SK-N-SH treated with all-trans-retinoic acid at 6 μM for 48 hours (cell line): ENCODE measurements at regions not wholly inside any gene's neighbourhood (a gene's known extent, or its start where the extent isn't known, plus 50 kb on each side); places are given as distances from the start of the nearest gene placed in this dataset.
A peak's percentile ranks its signal among the peaks of the same experiment; 100 is the strongest.

Experiments
- ATAC-seq: fragments of 200-7000 bp; cut with Tn5 transposase; 3 replicates; pipeline ENCODE4 v1.9.1; 2020; ENCODE audit warnings: mild to moderate bottlenecking, moderate library complexity
- BACH2 ChIP-seq: fragments of 250-450 bp; sonication (Bioruptor Pico); IDR thresholded peaks from 2 replicates; pipeline ENCODE4 v1.9.0; 2021; ENCODE audit warnings: mild to moderate bottlenecking, borderline replicate concordance
- CSDC2 ChIP-seq: fragments of 250-450 bp; sonication (Bioruptor Pico); IDR thresholded peaks from 2 replicates; pipeline ENCODE4 v1.5.0; 2020; ENCODE audit warnings: mild to moderate bottlenecking, moderate library complexity
- CSRNP3 ChIP-seq: fragments of 250-450 bp; sonication (Bioruptor Pico); IDR thresholded peaks from 2 replicates; pipeline ENCODE4 v1.5.1; 2021; ENCODE audit warnings: mild to moderate bottlenecking, moderate library complexity
- ESRRG ChIP-seq: fragments of 250-450 bp; sonication (Bioruptor Pico); IDR thresholded peaks from 2 replicates; pipeline ENCODE4 v1.6.1; 2021; ENCODE audit warnings: mild to moderate bottlenecking
- ISL1 ChIP-seq: fragments of 250-450 bp; sonication (Bioruptor Pico); IDR thresholded peaks from 2 replicates; pipeline ENCODE4 v2.1.2; 2022; ENCODE audit warnings: mild to moderate bottlenecking, moderate library complexity
- OSR1 ChIP-seq: fragments of 250-450 bp; sonication (Bioruptor Pico); IDR thresholded peaks from 2 replicates; pipeline ENCODE4 v1.8.0; 2022; ENCODE audit warnings: moderate library complexity, mild to moderate bottlenecking, inconsistent platforms
- PATZ1 ChIP-seq: fragments of 250-450 bp; sonication (Bioruptor Pico); IDR thresholded peaks from 2 replicates; pipeline ENCODE4 v1.8.0; 2020; ENCODE audit warnings: mild to moderate bottlenecking, moderate library complexity, borderline replicate concordance
- POU6F1 ChIP-seq: fragments of 250-450 bp; sonication (Bioruptor Pico); IDR thresholded peaks from 2 replicates; pipeline ENCODE4 v1.8.0; 2021; ENCODE audit warnings: low read depth, mild to moderate bottlenecking, moderate library complexity, borderline replicate concordance
- PPARA ChIP-seq: fragments of 250-450 bp; sonication (Bioruptor Pico); IDR thresholded peaks from 2 replicates; pipeline ENCODE4 v1.5.0; 2020; ENCODE audit warnings: mild to moderate bottlenecking, borderline replicate concordance
- RARB ChIP-seq: fragments of 250-450 bp; sonication (Bioruptor Pico); IDR thresholded peaks from 2 replicates; pipeline ENCODE4 v1.8.0; 2021; ENCODE audit warnings: mild to moderate bottlenecking, moderate library complexity
- SNAI2 ChIP-seq: fragments of 250-450 bp; sonication (Bioruptor Pico); IDR thresholded peaks from 2 replicates; pipeline ENCODE4 v1.5.0; 2020; ENCODE audit warnings: mild to moderate bottlenecking, moderate library complexity
- TCF4 ChIP-seq: fragments of 250-450 bp; sonication (Bioruptor Pico); IDR thresholded peaks from 2 replicates; pipeline ENCODE4 v1.8.0; 2021; ENCODE audit warnings: mild to moderate bottlenecking, moderate library complexity, borderline replicate concordance
- TOX ChIP-seq: fragments of 250-450 bp; sonication (Bioruptor Pico); IDR thresholded peaks from 2 replicates; pipeline ENCODE4 v1.8.0; 2021; ENCODE audit warnings: mild to moderate bottlenecking, moderate library complexity, borderline replicate concordance
- ZC3H10 ChIP-seq: fragments of 250-450 bp; sonication (Bioruptor Pico); IDR thresholded peaks from 2 replicates; pipeline ENCODE4 v1.5.1; 2021; ENCODE audit warnings: mild to moderate bottlenecking, moderate library complexity
- ZFP30 ChIP-seq: fragments of 450-650 bp; formaldehyde crosslinking; IDR thresholded peaks from 2 replicates; pipeline ENCODE4 v1.5.0; 2022; ENCODE audit warnings: mild to moderate bottlenecking, moderate library complexity
- ZNF565 ChIP-seq: fragments of 450-650 bp; formaldehyde crosslinking; conservative IDR thresholded peaks from 2 replicates; pipeline ENCODE4 v1.5.0; 2020; ENCODE audit warnings: low read depth, mild to moderate bottlenecking, moderate library complexity
- ZNF70 ChIP-seq: fragments of 450-650 bp; formaldehyde crosslinking; IDR thresholded peaks from 2 replicates; pipeline ENCODE4 v1.5.0; 2020; ENCODE audit warnings: mild to moderate bottlenecking, moderate library complexity
- ZNF8 ChIP-seq: fragments of 450-650 bp; formaldehyde crosslinking; IDR thresholded peaks from 2 replicates; pipeline ENCODE4 v1.5.0; 2020; ENCODE audit warnings: mild to moderate bottlenecking, moderate library complexity

- no peak for TF ChIP-seq PATZ1 (CRISPR knock-in tag)
- no peak for TF ChIP-seq SNAI2
- no peak for TF ChIP-seq ZNF565 (CRISPR knock-in tag)
- TF ChIP-seq ZNF70 (CRISPR knock-in tag) = no peak
- no peak for TF ChIP-seq TOX (CRISPR knock-in tag)
- TF ChIP-seq PPARA (CRISPR knock-in tag) = no peak
- no peak for TF ChIP-seq ESRRG
- TF ChIP-seq ZNF8 (CRISPR knock-in tag) = no peak
- no peak for TF ChIP-seq ZC3H10 (CRISPR knock-in tag)
- TF ChIP-seq OSR1 (CRISPR knock-in tag) = no peak
- no peak for TF ChIP-seq POU6F1
- ATAC-seq = no peak
These were observed 117.0 kb upstream of the LSM6 start for GRCh38 chr4:146058531-146058930.

GRCh38 chr4:146054676-146055075 is 116.1 kb upstream of the ZNF827 start:
- no peak for TF ChIP-seq ZNF70 (CRISPR knock-in tag)

GRCh38 chr4:146053891-146054290 is 115.3 kb upstream of the ZNF827 start:
- ATAC-seq = no peak
- TF ChIP-seq CSDC2 (CRISPR knock-in tag) = no peak
- TF ChIP-seq RARB (CRISPR knock-in tag) = no peak
- TF ChIP-seq POU6F1 = no peak
- no peak for TF ChIP-seq ZC3H10 (CRISPR knock-in tag)
- TF ChIP-seq ZFP30 (CRISPR knock-in tag) = no peak
- TF ChIP-seq ZNF70 (CRISPR knock-in tag) = no peak
- TF ChIP-seq OSR1 (CRISPR knock-in tag) = no peak
- no peak for TF ChIP-seq ISL1 (CRISPR knock-in tag)
- no peak for TF ChIP-seq PPARA (CRISPR knock-in tag)
- no peak for TF ChIP-seq ESRRG
- TF ChIP-seq, all 23 proteins: peak for 0

More at GRCh38 chr4:146054676-146055075, 116.1 kb upstream of the ZNF827 start:
- no peak for ATAC-seq

- ATAC-seq = peak; percentile 73
- TF ChIP-seq POU6F1 (no peak), ZC3H10 (CRISPR knock-in tag) (no peak), CSRNP3 (no peak), ZNF565 (CRISPR knock-in tag) (no peak), ZFP30 (CRISPR knock-in tag) (no peak), SNAI2 (no peak), ZNF70 (CRISPR knock-in tag) (no peak), TCF4 (CRISPR knock-in tag) (no peak), BACH2 (CRISPR knock-in tag) (no peak), ZNF8 (CRISPR knock-in tag) (no peak)
These were observed 113.2 kb upstream of the ZNF827 start for GRCh38 chr4:146051728-146052391.
